NT2/D1 (cell line): ENCODE measurements at regions not wholly inside any gene's neighbourhood (a gene's known extent, or its start where the extent isn't known, plus 50 kb on each side); places are given as distances from the start of the nearest gene placed in this dataset.

Experiments
- YY1 ChIP-seq: IDR thresholded peaks from 2 replicates; pipeline ENCODE4 v1.6.1; 2011; ENCODE audit not compliant: insufficient read length, insufficient read depth
- ZNF274 ChIP-seq: IDR thresholded peaks from 2 replicates; pipeline ENCODE4 v1.6.1; 2011; ENCODE audit warnings: mild to moderate bottlenecking, low read depth, low read length

- no peak for TF ChIP-seq ZNF274
- no peak for TF ChIP-seq YY1
Observed at GRCh38 chr15:62477929-62478328, 312.8 kb upstream of the C2CD4B start.
